Sigmoid colon (tissue), 6 donors: ENCODE measurements at regions not wholly inside any gene's neighbourhood (a gene's known extent, or its start where the extent isn't known, plus 50 kb on each side); places are given as distances from the start of the nearest gene placed in this dataset.

Experiments used
- DNase-seq: peaks from one replicate; pipeline ENCODE4 v3.0.0-alpha.2; 2019
- H3K27ac ChIP-seq, 4 donors: fragments of 200-600 bp; sonication (generic); one replicate each; pipeline ENCODE4 v1.5.1; 2016 to 2019; ENCODE audit warnings: mild to moderate bottlenecking in 1 of 4
- H3K27me3 ChIP-seq, 3 donors: fragments of 200-600 bp; sonication (generic); one replicate each; pipeline ENCODE4 v1.5.1; 2019; ENCODE audit warnings: mild to moderate bottlenecking in 1 of 3
- H3K36me3 ChIP-seq, 4 donors: fragments of 200-600 bp; sonication (generic); one replicate each; pipeline ENCODE4 v1.5.1; 2016 to 2019
- H3K4me1 ChIP-seq, 4 donors: fragments of 200-600 bp; sonication (generic); one replicate each; pipeline ENCODE4 v1.5.1; 2017 to 2019
- H3K4me3 ChIP-seq, 4 donors: fragments of 200-600 bp; sonication (generic); one replicate each; pipeline ENCODE4 v1.5.1; 2017 to 2019; ENCODE audit warnings: mild to moderate bottlenecking in 2 of 4, moderate library complexity in 1 of 4
- H3K9me3 ChIP-seq, 4 donors: fragments of 200-600 bp in 3 of 4; sonication (generic) in 3 of 4; one replicate each; pipeline versions ENCODE4 v1.5.1 to v1.6.1; 2013 to 2019
- CTCF ChIP-seq, 4 experiments: fragments of 450-650 bp in 3 of 4; fragments of 200-600 bp in 1 of 4; IDR thresholded peaks; one replicate each; pipeline ENCODE4 v1.5.1; 2016 to 2019; ENCODE audit warnings: antibody characterized with exemption in 4 of 4, mild to moderate bottlenecking in 3 of 4, moderate library complexity in 2 of 4
- EP300 ChIP-seq, 4 donors: sonication (generic); formaldehyde crosslinking; IDR thresholded peaks; one replicate each; pipeline ENCODE4 v1.6.1; 2017; ENCODE audit warnings: antibody characterized with exemption in 4 of 4
- POLR2A ChIP-seq, 2 donors: fragments of 450-650 bp; IDR thresholded peaks; one replicate each; pipeline ENCODE4 v1.6.1; 2016; ENCODE audit warnings: antibody characterized with exemption in 2 of 2, mild to moderate bottlenecking in 2 of 2, moderate library complexity in 2 of 2
- POLR2AphosphoS5 ChIP-seq, 4 donors: sonication (generic); formaldehyde crosslinking; IDR thresholded peaks; one replicate each; pipeline ENCODE4 v1.6.1; 2017; ENCODE audit warnings: antibody characterized with exemption in 4 of 4
- WGBS, 2 donors: extraction: QIAGEN DNeasy Blood & Tissue Kit; methylation state at CpG; one replicate each; pipeline ENCODE4 v1.1.7; 2013; 5-methylcytosine and 5-hydroxymethylcytosine counted together
- intact Hi-C: fragments of 100-400 bp; cut with DNase I; formaldehyde crosslinking; loops from one replicate; pipeline ENCODE4 v1.15.1; 2023
- donor health status: healthy with polysubstance abuse.
- donor health status: healthy.

GRCh38 chr5:74105126-74105780 is 479.3 kb downstream of the ARHGEF28 start:
- no peak for TF ChIP-seq EP300 (IDR thresholded peaks at IDR 0.05)
- TF ChIP-seq CTCF (IDR thresholded peaks at IDR 0.05): no peak
- no peak for TF ChIP-seq POLR2AphosphoS5 (IDR thresholded peaks at IDR 0.05)
- TF ChIP-seq POLR2A (IDR thresholded peaks at IDR 0.05): no peak
- Histone ChIP-seq H3K36me3 (no peaks in the 10 kb centered on the region), H3K9me3 (no peaks in the 10 kb centered on the region), H3K27ac (no peak overlapping the region), H3K4me3 (no peak overlapping the region), H3K4me1 (no peaks in the 10 kb centered on the region), H3K27me3 (no peaks in the 10 kb centered on the region)
- WGBS, 2 donors: 14 to 54% methylated on average over 4 of the region's 4 CpGs
- no peak for DNase-seq
- intact Hi-C loops: no loop called here

GRCh38 chr5:74103131-74104023 is 477.4 kb downstream of the ARHGEF28 start:
- Histone ChIP-seq H3K4me3 (no peak overlapping the region), H3K27ac (no peak overlapping the region), H3K9me3 (peaks cover 0 to 6% (median 0%) of the 10 kb centered on the region in 4 donors), H3K36me3 (no peaks in the 10 kb centered on the region), H3K4me1 (no peaks in the 10 kb centered on the region), H3K27me3 (no peaks in the 10 kb centered on the region)
- 77 to 80% methylated on average over 15 of the region's 15 CpGs for WGBS, 2 donors
- DNase-seq: no peak
- TF ChIP-seq POLR2AphosphoS5 (IDR thresholded peaks at IDR 0.05): no peak
- no peak for TF ChIP-seq CTCF (IDR thresholded peaks at IDR 0.05)
- TF ChIP-seq POLR2A (IDR thresholded peaks at IDR 0.05): no peak
- no peak for TF ChIP-seq EP300 (IDR thresholded peaks at IDR 0.05)
- intact Hi-C loops: no loop called here

GRCh38 chr5:74100268-74100665 is 474.3 kb downstream of the ARHGEF28 start:
- no peak overlapping the region for H3K4me3 ChIP-seq
- H3K36me3 ChIP-seq: no peaks in the 10 kb centered on the region
- no peak overlapping the region for H3K27ac ChIP-seq
- no peak for TF ChIP-seq CTCF (IDR thresholded peaks at IDR 0.05)
- no peak for TF ChIP-seq POLR2AphosphoS5 (IDR thresholded peaks at IDR 0.05)
- no peak for TF ChIP-seq POLR2A (IDR thresholded peaks at IDR 0.05)
- no peak for TF ChIP-seq EP300 (IDR thresholded peaks at IDR 0.05)
- WGBS, 2 donors: 94 to 99% methylated on average over 1 of the region's 1 CpG
- H3K27me3 ChIP-seq: no peaks in the 10 kb centered on the region
- DNase-seq: no peak
- no peaks in the 10 kb centered on the region for H3K4me1 ChIP-seq
- H3K9me3 ChIP-seq: peaks cover 0 to 6% (median 0%) of the 10 kb centered on the region in 4 donors
- intact Hi-C loops: no loop called here

GRCh38 chr5:74099538-74100267 is 473.7 kb downstream of the ARHGEF28 start:
- Histone ChIP-seq H3K4me1 (no peaks in the 10 kb centered on the region), H3K4me3 (no peak overlapping the region), H3K27me3 (no peaks in the 10 kb centered on the region), H3K36me3 (no peaks in the 10 kb centered on the region), H3K27ac (no peak overlapping the region), H3K9me3 (peaks cover 0 to 6% (median 0%) of the 10 kb centered on the region in 4 donors)
- intact Hi-C loops: no loop called here
- WGBS, 2 donors: 89 to 97% methylated on average over 3 of the region's 3 CpGs
- DNase-seq: no peak
- TF ChIP-seq CTCF (IDR thresholded peaks at IDR 0.05) (no peak), POLR2AphosphoS5 (IDR thresholded peaks at IDR 0.05) (no peak), EP300 (IDR thresholded peaks at IDR 0.05) (no peak), POLR2A (IDR thresholded peaks at IDR 0.05) (no peak)
